Body of pancreas (tissue), 4 donors: ENCODE measurements at regions not wholly inside any gene's neighbourhood (a gene's known extent, or its start where the extent isn't known, plus 50 kb on each side); places are given as distances from the start of the nearest gene placed in this dataset.

Experiments used
- POLR2A ChIP-seq, 3 donors: fragments of 450-650 bp; IDR thresholded peaks; one replicate each; pipeline ENCODE4 v1.6.1; 2016; ENCODE audit warnings: antibody characterized with exemption in 3 of 3, mild to moderate bottlenecking in 2 of 3
- TF ChIP-seq, protein P1 (sequence below), 7 experiments: fragments of 450-650 bp in 4 of 7; fragments of 200-600 bp in 3 of 7; sonication (generic) in 3 of 7; IDR thresholded peaks; one replicate each; pipeline ENCODE4 v1.5.1; 2016 to 2019; ENCODE audit warnings: antibody characterized with exemption in 7 of 7

DNA sequence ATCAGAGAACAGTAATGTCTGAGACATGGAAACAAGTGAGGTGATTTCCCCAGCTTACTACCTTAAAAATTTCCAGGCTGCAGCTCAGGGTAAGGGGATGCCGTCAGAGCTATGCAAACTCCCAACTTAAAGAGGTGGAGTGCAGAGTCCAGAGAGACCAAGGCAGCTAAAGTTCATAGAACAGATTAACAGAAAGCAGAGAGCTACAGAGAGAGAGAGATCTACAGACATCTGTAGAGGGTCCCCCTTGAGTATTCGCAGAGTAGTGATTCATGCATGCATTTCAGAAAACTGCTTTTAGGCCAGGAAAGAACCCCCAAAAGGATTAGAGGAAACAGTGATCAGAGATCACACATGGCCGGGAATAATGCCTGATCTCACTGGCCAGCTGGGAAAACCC lies 306.2 kb upstream of the PUM3 start:
- TF ChIP-seq, protein P1, sequence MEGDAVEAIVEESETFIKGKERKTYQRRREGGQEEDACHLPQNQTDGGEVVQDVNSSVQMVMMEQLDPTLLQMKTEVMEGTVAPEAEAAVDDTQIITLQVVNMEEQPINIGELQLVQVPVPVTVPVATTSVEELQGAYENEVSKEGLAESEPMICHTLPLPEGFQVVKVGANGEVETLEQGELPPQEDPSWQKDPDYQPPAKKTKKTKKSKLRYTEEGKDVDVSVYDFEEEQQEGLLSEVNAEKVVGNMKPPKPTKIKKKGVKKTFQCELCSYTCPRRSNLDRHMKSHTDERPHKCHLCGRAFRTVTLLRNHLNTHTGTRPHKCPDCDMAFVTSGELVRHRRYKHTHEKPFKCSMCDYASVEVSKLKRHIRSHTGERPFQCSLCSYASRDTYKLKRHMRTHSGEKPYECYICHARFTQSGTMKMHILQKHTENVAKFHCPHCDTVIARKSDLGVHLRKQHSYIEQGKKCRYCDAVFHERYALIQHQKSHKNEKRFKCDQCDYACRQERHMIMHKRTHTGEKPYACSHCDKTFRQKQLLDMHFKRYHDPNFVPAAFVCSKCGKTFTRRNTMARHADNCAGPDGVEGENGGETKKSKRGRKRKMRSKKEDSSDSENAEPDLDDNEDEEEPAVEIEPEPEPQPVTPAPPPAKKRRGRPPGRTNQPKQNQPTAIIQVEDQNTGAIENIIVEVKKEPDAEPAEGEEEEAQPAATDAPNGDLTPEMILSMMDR (IDR thresholded peaks at IDR 0.05): no peak
- no peak for TF ChIP-seq POLR2A (IDR thresholded peaks at IDR 0.05)
